Motor neuron (in vitro differentiated cells): ENCODE measurements at regions not wholly inside any gene's neighbourhood (a gene's known extent, or its start where the extent isn't known, plus 50 kb on each side); places are given as distances from the start of the nearest gene placed in this dataset.

Experiments used
- ATAC-seq, 8 experiments: fragments of 200-7000 bp; cut with Tn5 transposase; replicated peaks in 6 of 8; 2 replicates each; pipeline ENCODE4 v1.8.0; 2021; ENCODE audit warnings: mild to moderate bottlenecking in 8 of 8, moderate library complexity in 8 of 8
- H3K27ac ChIP-seq, 2 donors: fragments of 250-450 bp; sonication (Bioruptor Pico); 2 replicates each; pipeline ENCODE4 v1.9.0; 2021; ENCODE audit warnings: antibody characterized with exemption in 2 of 2, mild to moderate bottlenecking in 2 of 2, moderate library complexity in 1 of 2
- H3K4me1 ChIP-seq, 2 donors: fragments of 250-450 bp; sonication (Bioruptor Pico); replicated peaks in 1 of 2; 2 replicates each; pipeline ENCODE4 v1.6.1; 2021; ENCODE audit warnings: antibody characterized with exemption in 2 of 2, mild to moderate bottlenecking in 2 of 2, moderate library complexity in 1 of 2
- H3K4me3 ChIP-seq, 5 donors: fragments of 250-450 bp; sonication (Bioruptor Pico); 2 replicates each; pipeline ENCODE4 v1.9.0; 2021; ENCODE audit warnings: antibody characterized with exemption in 5 of 5, mild to moderate bottlenecking in 5 of 5, moderate library complexity in 4 of 5
- WGBS, 10 experiments: fragments of 450-650 bp; shearing (Covaris generic); methylation state at CpG; one replicate each; pipeline ENCODE4 v1.0.0; 2022; 5-methylcytosine and 5-hydroxymethylcytosine counted together
- in situ Hi-C, 9 experiments: fragments of 400-800 bp; cut with MboI; loops; one replicate each; pipeline ENCODE4 v1.15.0; 2021; ENCODE audit warnings: low sequenced_read_pairs in 9 of 9, low pct_unique_long_range_greater_than_20kb in 2 of 9; ENCODE audit not compliant: unreplicated experiment in 9 of 9

- H3K27ac ChIP-seq: no peak overlapping the region
- H3K4me1 ChIP-seq: peaks cover 10 to 13% of the 10 kb centered on the region in 2 donors
- in situ Hi-C loops: no loop called here
- H3K4me3 ChIP-seq: no peak overlapping the region
- ATAC-seq: no peak
- WGBS, 10 experiments: 11 to 53% (median 36%) methylated on average over 2 to 6 of the region's 8 CpGs; no CpG with 5 or more reads in 6 of the 10 experiments
Observed at GRCh38 chr12:113521708-113522107, 50.0 kb upstream of the LHX5 start.
